ENCODE measurements at regions not wholly inside any gene's neighbourhood (a gene's known extent, or its start where the extent isn't known, plus 50 kb on each side); places are given as distances from the start of the nearest gene placed in this dataset.

DNA sequence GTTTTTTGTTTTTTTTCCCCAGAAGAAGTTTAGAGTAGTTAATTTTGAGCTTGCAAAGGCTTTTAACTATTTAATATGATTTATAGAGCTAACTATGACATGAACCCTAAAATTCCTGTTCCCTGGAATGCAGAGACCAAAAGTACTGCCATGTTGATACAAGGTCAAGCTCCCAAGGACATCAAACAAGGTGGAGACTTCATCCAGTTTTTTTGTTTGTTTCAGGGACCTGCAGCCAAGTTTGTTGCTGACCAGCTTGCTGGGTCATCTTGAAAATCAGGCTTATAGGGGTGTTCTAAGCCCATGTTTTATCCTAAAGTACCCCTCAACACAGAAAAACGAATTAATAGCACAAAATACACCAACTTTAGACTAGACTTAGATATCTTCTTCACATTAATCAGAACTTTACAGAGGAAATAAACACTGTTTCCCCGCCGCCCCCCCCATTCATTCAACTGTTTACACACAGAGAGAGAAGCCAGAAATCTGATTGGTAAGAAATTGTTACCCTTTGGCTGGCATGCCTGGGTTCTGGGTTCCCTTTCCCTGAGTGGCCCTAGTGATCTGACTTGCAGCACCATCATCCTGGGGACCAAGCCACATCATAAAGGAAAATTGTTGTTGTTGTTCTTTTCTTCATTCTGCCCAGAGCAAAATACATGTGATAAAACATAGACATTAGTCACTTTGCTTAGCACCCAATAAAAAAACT lies 860.5 kb downstream of the CCSER2 start:
- TF ChIP-seq, protein P1, sequence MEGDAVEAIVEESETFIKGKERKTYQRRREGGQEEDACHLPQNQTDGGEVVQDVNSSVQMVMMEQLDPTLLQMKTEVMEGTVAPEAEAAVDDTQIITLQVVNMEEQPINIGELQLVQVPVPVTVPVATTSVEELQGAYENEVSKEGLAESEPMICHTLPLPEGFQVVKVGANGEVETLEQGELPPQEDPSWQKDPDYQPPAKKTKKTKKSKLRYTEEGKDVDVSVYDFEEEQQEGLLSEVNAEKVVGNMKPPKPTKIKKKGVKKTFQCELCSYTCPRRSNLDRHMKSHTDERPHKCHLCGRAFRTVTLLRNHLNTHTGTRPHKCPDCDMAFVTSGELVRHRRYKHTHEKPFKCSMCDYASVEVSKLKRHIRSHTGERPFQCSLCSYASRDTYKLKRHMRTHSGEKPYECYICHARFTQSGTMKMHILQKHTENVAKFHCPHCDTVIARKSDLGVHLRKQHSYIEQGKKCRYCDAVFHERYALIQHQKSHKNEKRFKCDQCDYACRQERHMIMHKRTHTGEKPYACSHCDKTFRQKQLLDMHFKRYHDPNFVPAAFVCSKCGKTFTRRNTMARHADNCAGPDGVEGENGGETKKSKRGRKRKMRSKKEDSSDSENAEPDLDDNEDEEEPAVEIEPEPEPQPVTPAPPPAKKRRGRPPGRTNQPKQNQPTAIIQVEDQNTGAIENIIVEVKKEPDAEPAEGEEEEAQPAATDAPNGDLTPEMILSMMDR (IDR thresholded peaks at IDR 0.05 in 4 of 5, conservative IDR thresholded peaks at IDR 0.05 in 1 of 5), result no peak
- TF ChIP-seq POLR2A (IDR thresholded peaks at IDR 0.05), result no peak
